GM18508 (cell line): ENCODE measurements at regions not wholly inside any gene's neighbourhood (a gene's known extent, or its start where the extent isn't known, plus 50 kb on each side); places are given as distances from the start of the nearest gene placed in this dataset.

Source experiments
- ATAC-seq: cut with Tn5 transposase; IDR thresholded peaks from one replicate; pipeline ENCODE4 v1.9.1; 2021; ENCODE audit warnings: moderate number of reproducible peaks; ENCODE audit not compliant: insufficient read depth, unreplicated experiment

GRCh38 chr6:121849477-121849876 is 414.0 kb downstream of the GJA1 start:
- ATAC-seq, result peak; percentile 96

GRCh38 chr6:121851056-121851455 is 415.6 kb downstream of the GJA1 start:
- ATAC-seq, result no peak

GRCh38 chr6:121853686-121854085 is 418.2 kb downstream of the GJA1 start:
- ATAC-seq, result no peak

GRCh38 chr6:121855521-121855920 is 420.1 kb downstream of the GJA1 start:
- ATAC-seq, result no peak

GRCh38 chr6:121856296-121856695 is 420.9 kb downstream of the GJA1 start:
- ATAC-seq, result no peak

- ATAC-seq, result no peak
Observed at GRCh38 chr6:121857551-121857950, 422.1 kb downstream of the GJA1 start.

- ATAC-seq, result no peak
Observed at GRCh38 chr6:121858310-121858709, 422.9 kb downstream of the GJA1 start.

GRCh38 chr6:121858986-121859385 is 423.5 kb downstream of the GJA1 start:
- no peak for ATAC-seq

GRCh38 chr6:121865811-121866210 is 430.4 kb downstream of the GJA1 start:
- no peak for ATAC-seq

- no peak for ATAC-seq
Observed at GRCh38 chr6:121867095-121867494, 431.6 kb downstream of the GJA1 start.

- no peak for ATAC-seq
Observed at GRCh38 chr6:121868206-121868605, 432.8 kb downstream of the GJA1 start.

GRCh38 chr6:121873595-121873994 is 438.1 kb downstream of the GJA1 start:
- no peak for ATAC-seq

- ATAC-seq, result no peak
Observed at GRCh38 chr6:121876721-121877120, 441.3 kb downstream of the GJA1 start.

GRCh38 chr6:121879149-121879548 is 443.7 kb downstream of the GJA1 start:
- no peak for ATAC-seq

- ATAC-seq, result no peak
Observed at GRCh38 chr6:121880831-121881230, 445.4 kb downstream of the GJA1 start.

- no peak for ATAC-seq
Observed at GRCh38 chr6:121881974-121882667, 446.7 kb downstream of the GJA1 start.

GRCh38 chr6:121884091-121884490 is 448.6 kb downstream of the GJA1 start:
- no peak for ATAC-seq

- no peak for ATAC-seq
Observed at GRCh38 chr6:121884620-121885019, 449.2 kb downstream of the GJA1 start.

- ATAC-seq, result no peak
Observed at GRCh38 chr6:121885399-121886152, 450.1 kb downstream of the GJA1 start.

- no peak for ATAC-seq
Observed at GRCh38 chr6:121886223-121886830, 450.9 kb downstream of the GJA1 start.

- ATAC-seq, result no peak
Observed at GRCh38 chr6:121887724-121888123, 452.3 kb downstream of the GJA1 start.
